HG03060 (cell line): ENCODE measurements at regions not wholly inside any gene's neighbourhood (a gene's known extent, or its start where the extent isn't known, plus 50 kb on each side); places are given as distances from the start of the nearest gene placed in this dataset.
"Not testable (repeated sequence)": the region's sequence is repeated elsewhere in the genome, so short reads cannot be mapped to it uniquely, and the experiment has no call there.

Experiments used
- ATAC-seq: cut with Tn5 transposase; IDR thresholded peaks from one replicate; pipeline ENCODE4 v1.9.1; 2021; ENCODE audit warnings: low read depth, moderate number of reproducible peaks; ENCODE audit not compliant: unreplicated experiment

DNA sequence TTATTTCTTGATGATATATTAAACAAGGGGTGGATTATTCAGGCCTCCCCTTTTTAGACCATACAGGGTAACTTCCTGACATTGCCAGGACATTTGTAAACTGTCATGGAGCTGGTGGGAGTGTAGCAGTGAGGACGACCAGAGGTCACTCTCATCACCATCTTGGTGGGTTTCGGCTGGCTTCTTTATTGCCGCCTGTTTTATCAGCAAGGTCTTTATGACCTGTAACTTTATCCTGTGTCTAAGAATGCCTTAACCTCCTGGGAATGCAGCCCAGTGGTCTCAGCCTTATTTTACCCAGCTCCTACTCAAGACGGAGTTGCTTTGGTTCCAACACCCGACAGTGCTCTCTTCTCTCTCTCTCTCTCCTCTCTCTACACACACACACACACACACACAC is 221.9 kb downstream of the C16orf95 start:
- ATAC-seq: no peak

DNA sequence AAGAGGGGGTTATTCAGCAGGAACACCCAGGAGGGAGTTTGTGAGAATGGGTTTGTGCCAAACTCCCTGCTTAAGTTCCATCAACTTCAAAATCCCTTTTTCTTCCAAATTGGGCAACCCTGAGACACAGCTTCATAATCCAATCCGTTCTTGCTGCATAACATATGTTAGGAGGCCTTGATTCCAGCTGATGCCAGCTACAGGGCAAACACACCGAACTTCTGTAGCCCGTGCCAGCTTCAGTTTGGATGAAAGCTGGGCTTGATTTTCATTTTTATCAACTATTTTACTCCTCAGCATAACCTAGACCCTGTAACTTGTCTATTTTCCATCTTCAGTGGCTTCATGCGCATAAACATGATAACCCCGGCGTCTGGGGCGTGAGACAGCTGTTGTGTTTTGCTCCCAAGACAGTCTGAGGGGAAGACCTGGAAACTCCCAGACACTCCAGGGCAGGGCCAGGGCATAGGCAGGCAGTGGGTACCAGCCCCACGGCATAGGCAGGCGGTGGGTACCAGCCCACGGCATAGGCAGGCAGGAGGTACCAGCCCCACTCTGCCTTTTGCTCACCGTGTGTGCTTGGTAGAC is 220.4 kb downstream of the C16orf95 start:
- no peak for ATAC-seq

DNA sequence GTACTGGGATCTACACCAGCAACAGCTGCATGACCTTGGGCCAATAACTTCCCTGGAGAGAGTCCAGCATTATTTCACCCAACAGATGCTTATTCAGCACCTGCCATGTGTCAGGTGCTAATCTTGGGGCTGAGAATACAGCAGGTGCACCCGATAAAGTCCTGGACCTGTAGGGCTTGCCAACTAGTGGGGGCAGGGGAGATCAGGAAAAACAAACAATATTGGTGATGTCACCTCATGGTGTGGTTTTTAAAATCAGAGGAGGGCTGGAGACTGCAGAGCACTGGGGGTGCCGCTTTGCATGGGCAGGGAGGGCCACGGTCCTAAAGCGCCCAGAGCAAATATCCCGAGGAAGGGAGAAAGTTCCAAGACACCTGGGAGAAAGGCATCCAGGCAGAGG is 218.8 kb downstream of the C16orf95 start:
- ATAC-seq: no peak

DNA sequence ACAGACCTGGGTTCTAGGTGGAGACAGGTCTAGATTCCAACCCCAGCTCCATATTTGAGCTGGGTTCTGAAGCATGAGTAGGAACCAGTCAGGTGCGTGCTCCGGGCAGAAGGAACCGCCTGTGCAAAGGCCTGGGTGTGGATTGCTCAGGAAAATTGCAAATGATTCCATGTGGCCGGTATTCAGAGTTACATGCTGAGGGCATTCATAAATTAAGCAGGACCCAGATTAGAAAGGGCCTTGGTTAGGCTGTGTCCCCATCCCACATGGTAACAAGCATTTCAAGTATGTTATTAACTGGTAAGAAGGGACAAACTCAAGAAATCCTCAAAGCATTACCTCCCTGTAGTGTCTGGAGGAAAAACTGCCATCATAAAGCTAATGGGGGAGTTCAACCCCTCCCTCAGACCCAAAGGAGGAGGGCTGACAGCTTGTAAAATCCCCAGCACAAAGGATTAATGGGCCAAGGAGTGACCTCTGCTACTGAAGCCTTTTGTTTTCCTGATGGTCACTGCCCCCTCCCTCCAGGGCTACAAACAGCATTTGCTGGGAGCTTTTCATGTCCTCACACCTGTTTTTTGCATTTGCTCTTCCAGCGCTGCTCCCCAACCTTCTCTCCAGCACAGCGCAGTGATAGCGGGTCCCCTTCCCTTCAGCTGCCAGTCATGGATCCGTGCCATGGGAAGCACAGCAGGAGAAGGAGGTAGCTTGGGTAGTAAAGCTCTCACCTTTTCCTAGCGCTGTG is 218.0 kb downstream of the C16orf95 start:
- no peak for ATAC-seq

DNA sequence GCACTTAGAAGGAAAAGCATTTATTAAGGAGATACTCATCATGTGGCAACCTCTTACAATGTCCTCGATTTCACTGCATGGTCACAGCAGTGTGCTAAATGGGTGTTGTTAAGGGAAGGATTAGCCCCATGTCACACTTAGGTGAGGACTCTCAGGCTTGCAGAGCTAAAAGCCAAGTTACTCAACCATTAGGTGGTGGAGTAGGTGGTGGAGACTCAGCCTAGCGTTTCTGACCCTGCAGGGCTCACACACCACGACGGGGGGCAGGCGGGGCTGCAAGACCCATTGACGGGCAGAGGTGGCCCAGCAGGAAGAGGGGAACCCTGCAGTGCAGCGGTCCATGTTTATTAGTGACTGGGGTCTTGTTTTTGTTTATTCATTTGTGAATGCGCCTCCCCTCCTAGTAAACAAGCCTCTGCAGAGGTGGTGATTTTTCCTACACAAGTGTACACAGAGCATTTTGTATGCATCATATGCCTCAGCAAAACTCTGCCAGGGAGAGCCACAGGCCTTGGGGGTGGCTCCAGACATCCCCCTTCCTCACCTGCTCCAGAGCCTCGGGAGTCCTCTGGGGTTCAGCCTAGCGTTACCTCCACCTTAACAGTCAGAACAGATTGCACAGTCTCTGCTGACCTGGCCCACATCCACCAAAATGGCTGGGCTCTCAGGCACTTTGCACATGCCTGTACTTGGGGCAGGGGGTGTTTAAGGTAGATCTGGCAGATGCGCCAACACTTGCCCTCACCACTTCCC is 216.7 kb downstream of the C16orf95 start:
- no peak for ATAC-seq

DNA sequence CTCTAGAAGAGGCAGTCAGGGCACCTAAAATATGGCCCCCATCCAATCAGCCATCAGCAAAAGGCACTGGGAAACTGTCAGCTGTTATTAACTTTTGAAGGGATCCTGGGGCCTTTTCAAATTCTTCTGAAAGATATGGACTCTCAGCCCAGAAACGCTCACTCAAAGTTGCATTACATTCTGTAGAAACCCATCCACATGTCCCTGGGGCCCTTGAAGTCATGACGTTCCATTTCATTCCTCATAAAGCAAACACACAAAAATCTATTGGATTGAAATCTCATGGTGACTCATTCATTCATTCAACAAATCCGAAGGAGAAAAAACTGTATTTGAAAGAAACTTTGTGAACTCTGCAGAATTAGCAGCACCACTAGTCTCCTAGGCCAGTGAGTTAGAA is 215.3 kb downstream of the C16orf95 start:
- no peak for ATAC-seq

DNA sequence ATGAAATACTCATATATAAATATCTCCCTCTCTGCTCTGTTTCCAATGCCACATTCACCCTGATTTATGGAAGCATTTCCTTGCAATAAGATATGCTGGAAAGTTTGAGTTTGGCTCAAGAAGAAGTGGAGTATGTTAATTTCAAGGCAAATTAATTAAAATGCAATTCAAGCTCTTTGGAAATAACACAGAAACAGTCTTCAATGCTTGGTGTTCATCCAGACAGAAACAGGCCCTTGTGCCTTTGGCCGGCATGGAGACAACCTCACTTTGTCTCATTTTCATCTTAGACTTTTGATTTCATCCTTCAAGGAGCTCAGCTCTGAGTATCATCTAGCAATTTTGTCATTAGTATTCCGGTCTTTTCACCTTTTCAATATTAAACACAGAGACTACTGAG is 210.0 kb downstream of the C16orf95 start:
- no peak for ATAC-seq

DNA sequence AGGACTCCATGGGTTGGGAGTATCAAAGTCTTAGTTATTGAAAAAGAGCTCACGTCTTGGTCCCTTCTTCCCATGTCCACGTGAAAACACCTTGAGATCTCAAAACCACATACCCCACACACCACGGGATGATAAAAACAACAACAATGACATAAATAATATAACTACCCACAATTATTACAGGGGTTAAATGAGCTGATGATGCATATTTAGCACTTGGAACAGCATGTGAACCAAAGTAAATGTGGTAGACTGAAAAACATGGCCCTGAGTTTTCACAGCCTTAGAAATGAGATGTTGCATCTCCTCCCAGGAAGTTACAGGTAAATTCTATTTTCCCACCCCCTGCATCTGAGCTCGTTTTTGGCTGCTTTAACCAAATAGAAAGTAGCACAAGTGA is 208.9 kb downstream of the C16orf95 start:
- ATAC-seq: no peak

DNA sequence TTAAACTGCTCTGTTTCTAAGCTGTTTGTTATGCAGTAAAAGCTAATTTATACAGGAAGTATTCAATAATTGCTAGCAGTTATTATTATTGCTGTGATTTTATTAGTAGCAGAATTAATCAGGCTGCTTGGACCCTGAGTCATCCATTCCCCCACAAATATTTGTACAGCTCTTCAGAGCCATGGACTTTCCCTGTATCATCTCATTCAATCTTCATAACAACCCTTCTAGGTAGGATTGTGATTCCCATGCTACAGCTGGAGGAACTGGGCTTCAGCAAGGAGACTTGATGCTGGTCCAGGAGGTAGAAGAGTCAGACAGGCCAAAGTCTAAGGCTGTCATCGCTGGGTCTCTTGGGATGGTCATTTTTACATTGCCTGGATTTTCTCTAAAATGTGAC is 208.3 kb downstream of the C16orf95 start:
- ATAC-seq: no peak

DNA sequence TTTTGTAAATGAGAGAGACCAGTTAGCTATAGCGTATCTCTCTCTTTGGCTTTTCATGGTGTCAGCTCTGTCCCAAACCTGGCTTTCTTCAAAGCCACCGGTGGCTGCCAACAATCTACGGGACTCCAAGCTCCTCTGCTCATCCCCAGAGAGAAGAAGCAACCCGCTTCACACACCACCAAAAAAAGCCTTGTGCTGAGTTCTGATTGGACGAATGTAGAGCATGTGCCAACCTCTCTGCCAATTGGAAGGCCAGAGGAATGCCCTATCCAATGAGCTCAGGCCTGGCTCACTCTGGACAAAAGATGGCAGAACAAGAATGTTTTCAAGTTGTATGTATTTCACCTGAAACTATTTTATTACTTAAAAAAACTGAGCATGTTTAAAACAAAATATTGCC is 202.4 kb downstream of the C16orf95 start:
- ATAC-seq: no peak

DNA sequence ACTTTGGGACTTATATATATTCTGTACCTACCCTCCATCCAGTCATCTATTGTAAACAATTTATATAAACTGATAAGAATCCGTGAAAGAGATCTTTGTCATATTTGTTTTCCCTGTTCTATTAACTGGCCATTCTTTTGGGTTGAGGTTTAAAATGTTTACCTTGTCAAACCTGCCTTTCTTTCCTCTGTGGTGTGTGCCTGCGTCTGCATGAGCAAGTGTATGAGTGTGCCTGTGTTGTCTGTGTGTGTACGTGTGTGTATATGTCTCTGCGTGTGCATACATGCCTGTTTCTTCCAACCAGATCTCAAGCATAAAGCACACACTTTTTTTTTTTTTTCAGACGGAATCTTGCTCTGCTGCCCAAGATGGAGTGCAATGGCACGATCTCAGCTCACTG is 201.5 kb downstream of the C16orf95 start:
- ATAC-seq: no peak

DNA sequence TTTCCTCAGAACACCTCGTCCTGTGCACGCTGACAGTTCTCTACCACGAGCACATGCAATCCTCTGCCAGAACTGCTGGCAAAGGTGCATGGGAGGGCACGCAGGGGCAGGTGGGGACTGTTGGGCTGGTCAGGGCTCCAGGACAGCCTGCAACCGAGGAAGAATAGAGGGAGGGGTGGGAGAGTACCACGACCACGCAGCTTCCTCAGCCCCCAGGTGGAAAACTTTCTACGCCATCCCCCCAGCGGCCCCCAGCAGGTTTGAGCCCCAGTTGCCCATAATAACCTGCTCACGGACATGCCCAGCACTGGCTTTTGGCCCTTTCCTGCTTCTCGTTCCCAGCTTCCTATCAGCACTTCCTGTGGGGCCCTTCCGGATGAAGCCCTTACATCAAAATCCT is 199.3 kb downstream of the C16orf95 start:
- no peak for ATAC-seq

DNA sequence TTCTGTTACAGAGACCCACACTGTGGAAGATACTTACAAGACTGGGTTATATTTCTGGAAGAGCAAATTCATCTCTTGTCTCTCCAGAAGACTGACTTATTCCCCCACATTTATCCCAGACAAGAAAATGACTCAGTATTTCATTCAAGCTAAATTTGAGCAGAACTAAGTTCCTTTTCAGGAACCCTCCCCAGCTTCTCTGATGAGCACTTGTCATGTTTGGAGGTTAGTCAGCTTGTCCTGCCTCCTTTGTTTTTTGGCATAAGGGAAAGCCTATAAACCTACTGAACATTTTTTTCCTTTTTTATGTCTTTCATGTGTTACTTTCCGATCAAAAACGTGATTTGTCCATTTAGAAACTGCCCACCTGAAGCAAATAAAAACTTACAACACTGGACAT is 198.0 kb downstream of the C16orf95 start:
- ATAC-seq: no peak

DNA sequence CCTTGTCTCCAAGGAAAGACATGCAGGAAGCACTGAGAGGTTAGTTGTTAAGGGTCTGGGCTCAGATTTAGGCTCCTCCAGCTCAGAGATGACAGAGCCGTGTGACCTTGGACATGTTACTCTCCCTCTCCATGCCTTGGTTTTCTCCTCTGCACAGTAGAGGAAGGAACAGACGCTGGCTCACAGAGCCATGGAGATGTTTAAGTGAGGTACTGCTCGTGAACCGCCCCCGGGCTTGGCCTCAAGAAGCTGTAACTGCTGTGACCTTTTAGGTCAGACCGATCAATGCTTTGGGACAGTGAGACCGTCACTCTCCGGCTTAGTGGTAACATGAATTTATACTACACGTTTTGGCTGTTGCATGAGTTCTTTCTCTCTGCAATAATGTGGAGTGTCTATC is 197.4 kb downstream of the C16orf95 start:
- no peak for ATAC-seq

DNA sequence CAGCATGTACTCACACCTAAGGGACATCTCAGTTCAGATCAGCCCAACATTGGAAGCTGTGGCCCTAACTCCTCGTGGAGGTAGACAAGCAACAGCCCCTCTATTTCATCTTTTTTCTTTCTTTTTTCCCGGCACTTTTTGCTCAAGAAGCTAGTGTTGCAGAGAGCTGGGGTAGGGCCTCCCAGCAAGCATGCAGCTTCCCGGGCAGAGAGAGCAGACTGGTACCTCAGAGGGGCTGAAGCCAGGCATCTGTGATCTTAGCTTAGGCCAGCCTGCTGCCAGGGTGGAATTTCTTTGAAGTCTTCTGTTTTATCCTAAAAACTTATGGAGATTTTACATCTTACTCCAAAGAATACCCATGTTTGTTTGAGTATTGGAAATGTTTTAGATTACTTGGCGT is 195.4 kb downstream of the C16orf95 start:
- ATAC-seq: no peak

DNA sequence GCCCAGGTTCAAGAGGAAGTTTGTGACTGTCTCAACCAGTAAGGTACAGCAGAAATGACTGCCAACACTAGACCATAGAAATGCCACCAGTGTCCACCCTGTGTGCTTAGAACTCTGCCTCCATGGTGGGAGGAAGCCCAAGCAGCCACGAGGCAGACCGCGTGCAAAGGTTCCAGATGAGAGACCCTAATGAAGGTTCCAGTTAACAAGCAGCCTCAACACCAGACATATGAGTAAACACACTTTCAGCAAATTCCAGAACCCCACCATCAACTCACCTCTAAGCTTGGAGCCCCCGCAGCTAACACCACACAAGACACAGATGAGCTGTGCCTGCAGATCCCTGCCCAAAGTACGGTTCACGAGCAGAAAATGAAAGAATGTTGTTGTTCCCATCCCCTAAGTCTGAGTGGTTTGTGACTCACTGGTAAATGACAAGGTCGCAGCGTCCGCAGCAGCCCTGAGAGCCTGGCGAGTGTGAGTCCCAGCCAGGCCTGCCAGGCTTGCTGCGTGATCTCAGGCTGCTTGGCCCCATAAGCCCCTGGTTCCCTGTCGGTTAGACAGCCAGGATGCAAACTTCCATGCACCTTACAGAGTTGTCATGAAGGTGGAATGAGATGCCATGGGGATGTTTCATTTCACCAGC is 193.7 kb downstream of the C16orf95 start:
- no peak for ATAC-seq

DNA sequence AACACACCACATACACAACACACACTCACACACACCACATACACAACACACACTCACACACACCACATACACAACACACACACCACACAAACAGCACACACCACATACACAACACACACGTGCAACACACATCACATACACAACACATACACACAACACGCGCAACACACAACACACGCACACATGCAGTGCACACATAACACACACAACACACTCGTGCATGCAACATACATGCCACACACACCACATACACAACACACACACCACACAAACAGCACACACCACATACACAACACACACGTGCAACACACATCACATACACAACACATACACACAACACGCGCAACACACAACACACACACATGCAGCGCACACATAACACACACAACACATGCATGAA is 192.8 kb downstream of the C16orf95 start:
- not testable (repeated sequence) for ATAC-seq

DNA sequence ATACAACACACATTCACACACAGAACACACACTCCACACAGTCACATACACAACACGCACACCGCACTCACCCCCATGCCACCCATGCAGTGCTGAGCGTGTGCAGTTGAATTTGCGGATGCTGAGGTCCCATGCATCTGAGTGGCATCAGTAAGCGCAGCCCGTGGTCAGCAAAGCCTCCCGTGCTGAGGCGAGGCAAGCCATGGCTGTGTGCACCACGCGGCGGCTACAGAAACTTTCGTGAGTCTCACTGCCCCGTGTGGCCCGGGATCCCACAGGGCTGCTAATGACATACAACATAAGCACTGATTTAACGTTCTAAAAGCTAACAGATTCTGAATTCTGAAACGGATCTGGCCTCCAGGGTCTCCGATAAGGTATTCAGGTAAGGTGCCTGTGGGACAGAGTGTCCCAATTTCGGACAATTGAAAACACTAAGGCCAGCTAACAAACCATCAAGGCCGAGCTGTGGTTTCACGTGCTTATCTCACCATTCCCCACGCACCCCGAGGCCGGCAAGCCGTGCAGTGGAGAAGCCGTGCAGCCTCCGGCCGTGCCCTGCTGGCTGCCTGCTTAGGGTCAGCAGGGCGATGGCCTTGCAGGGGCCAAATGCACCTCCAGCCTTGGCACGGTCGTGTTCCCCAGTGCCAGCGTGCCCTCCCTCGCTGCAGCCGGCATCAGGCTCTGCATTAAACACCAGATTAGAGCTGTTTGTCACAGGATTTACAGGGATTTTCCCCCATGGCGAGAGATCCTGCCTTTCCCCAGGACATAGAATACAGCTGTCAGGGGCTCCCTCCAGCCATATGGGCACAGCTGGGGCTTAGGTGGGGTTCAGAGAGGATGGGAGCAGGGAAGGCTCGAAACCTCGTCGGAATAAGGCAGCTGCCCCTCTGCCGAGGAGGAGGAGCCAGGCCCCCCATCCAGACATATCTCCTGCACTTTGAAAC is 191.7 kb downstream of the C16orf95 start:
- no peak for ATAC-seq

DNA sequence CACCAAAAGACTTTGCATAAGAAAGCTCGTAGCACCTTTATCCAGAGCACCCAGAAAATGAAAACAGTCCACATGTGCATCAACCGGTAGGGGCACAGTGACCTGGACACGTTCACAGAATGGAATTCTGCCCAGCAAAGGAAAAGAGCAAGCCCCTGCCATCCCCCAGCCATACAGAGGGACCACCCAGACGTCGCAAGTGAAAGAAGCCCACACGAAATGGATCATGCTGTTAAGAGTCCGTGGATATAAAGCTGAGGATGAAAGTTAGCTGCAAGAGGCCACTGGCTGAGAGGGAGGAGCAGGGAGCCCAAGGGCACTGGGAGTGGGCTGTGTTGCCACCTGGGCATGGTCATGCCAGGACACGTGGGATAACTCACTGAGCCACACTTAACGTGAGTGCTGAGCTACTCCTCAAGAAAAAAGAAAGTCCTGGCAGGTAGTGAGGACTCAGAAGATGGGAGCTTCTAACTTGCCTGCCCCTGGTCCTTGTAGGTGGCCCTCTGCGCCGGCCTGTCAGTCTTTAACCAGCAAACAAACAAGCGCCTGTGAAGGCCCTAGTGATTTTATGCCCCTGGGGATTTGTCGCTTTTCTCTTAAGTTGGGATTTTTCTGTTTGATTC is 190.7 kb downstream of the C16orf95 start:
- no peak for ATAC-seq
